OCI-LY1 (cell line): ENCODE measurements at regions not wholly inside any gene's neighbourhood (a gene's known extent, or its start where the extent isn't known, plus 50 kb on each side); places are given as distances from the start of the nearest gene placed in this dataset.

ENCODE experiments used
- H2AFZ ChIP-seq: fragments of 200-600 bp; sonication (generic), shearing (Covaris generic); 2 replicates; pipeline ENCODE4 v1.6.0; 2014; ENCODE audit warnings: antibody characterized with exemption, mild to moderate bottlenecking, low read length
- H3F3A ChIP-seq: fragments of 200-600 bp; sonication (generic), shearing (Covaris generic); 2 replicates; pipeline ENCODE4 v1.6.0; 2014; ENCODE audit warnings: mild to moderate bottlenecking, antibody characterized with exemption, low read length, moderate library complexity; ENCODE audit not compliant: insufficient read depth
- H3K27ac ChIP-seq: fragments of 200-600 bp; sonication (generic); 2 replicates; pipeline ENCODE4 v1.5.1; 2014; ENCODE audit warnings: low read length, mixed run types, mild to moderate bottlenecking, low read depth; ENCODE audit not compliant: poor library complexity, severe bottlenecking
- H3K27me3 ChIP-seq: fragments of 200-600 bp; sonication (generic); 2 replicates; pipeline ENCODE4 v1.6.0; 2014; ENCODE audit warnings: antibody characterized with exemption, mild to moderate bottlenecking, low read length, moderate library complexity; ENCODE audit not compliant: insufficient read depth
- H3K36me3 ChIP-seq: fragments of 200-600 bp; sonication (generic); 2 replicates; pipeline ENCODE4 v1.6.1; 2014; ENCODE audit warnings: mild to moderate bottlenecking, antibody characterized with exemption, low read length, moderate library complexity, mixed read lengths; ENCODE audit not compliant: insufficient read depth
- H3K4me1 ChIP-seq: fragments of 200-600 bp; sonication (generic); 2 replicates; pipeline ENCODE4 v1.5.1; 2014; ENCODE audit warnings: mild to moderate bottlenecking, low read length, moderate library complexity; ENCODE audit not compliant: insufficient read depth, severe bottlenecking
- H3K4me2 ChIP-seq: fragments of 200-600 bp; sonication (generic), shearing (Covaris generic); 2 replicates; pipeline ENCODE4 v1.6.1; 2014; ENCODE audit warnings: low read length
- H3K4me3 ChIP-seq: fragments of 200-600 bp; sonication (generic); 2 replicates; pipeline ENCODE4 v1.5.1; 2014; ENCODE audit warnings: low read length, low read depth, mild to moderate bottlenecking, mixed read lengths; ENCODE audit not compliant: poor library complexity, severe bottlenecking
- H3K79me2 ChIP-seq: fragments of 200-600 bp; shearing (Covaris generic); 2 replicates; pipeline ENCODE4 v1.6.1; 2016; ENCODE audit warnings: mixed run types, low read length, mixed read lengths; ENCODE audit not compliant: insufficient read depth
- H3K9ac ChIP-seq: fragments of 200-600 bp; sonication (generic), shearing (Covaris generic); 2 replicates; pipeline ENCODE4 v1.6.1; 2014; ENCODE audit warnings: mild to moderate bottlenecking, low read length, mixed read lengths
- H3K9me2 ChIP-seq: fragments of 200-600 bp; sonication (generic), shearing (Covaris generic); 2 replicates; pipeline ENCODE4 v1.6.1; 2014; ENCODE audit warnings: low read depth, mild to moderate bottlenecking, low read length, mixed read lengths
- H3K9me3 ChIP-seq: fragments of 200-600 bp; shearing (Covaris generic); 2 replicates; pipeline ENCODE4 v1.6.1; 2014; ENCODE audit warnings: low read length, mixed read lengths
- H4K20me1 ChIP-seq: fragments of 200-600 bp; sonication (generic), shearing (Covaris generic); 2 replicates; pipeline ENCODE4 v1.6.0; 2016; ENCODE audit warnings: mild to moderate bottlenecking, low read length; ENCODE audit not compliant: insufficient read depth
- CTCF ChIP-seq: fragments of 200-600 bp; sonication (generic), shearing (Covaris generic); IDR thresholded peaks from 2 replicates; pipeline ENCODE4 v1.5.1; 2017; ENCODE audit warnings: mild to moderate bottlenecking, antibody characterized with exemption, low read length, moderate library complexity, mixed read lengths
- EZH2 ChIP-seq: fragments of 200-600 bp; sonication (generic), shearing (Covaris generic); IDR thresholded peaks from 2 replicates; pipeline ENCODE4 v1.8.0; 2017; ENCODE audit warnings: borderline replicate concordance, mixed run types, mild to moderate bottlenecking, antibody characterized with exemption, low read length, moderate library complexity, mixed read lengths

- H3F3A ChIP-seq = no peaks in the 10 kb centered on the region
- H3K36me3 ChIP-seq = no peaks in the 10 kb centered on the region
- H3K4me1 ChIP-seq = no peaks in the 10 kb centered on the region
- no peak overlapping the region for H3K27ac ChIP-seq
- no peak overlapping the region for H2AFZ ChIP-seq
- TF ChIP-seq CTCF (no peak), EZH2 (no peak)
- no peaks in the 10 kb centered on the region for H3K27me3 ChIP-seq
- H3K4me2 ChIP-seq = no peak overlapping the region
- no peaks in the 10 kb centered on the region for H3K79me2 ChIP-seq
- H3K4me3 ChIP-seq = no peak overlapping the region
- H4K20me1 ChIP-seq = no peaks in the 10 kb centered on the region
- H3K9me3 ChIP-seq = no peaks in the 10 kb centered on the region
- H3K9me2 ChIP-seq = no peaks in the 10 kb centered on the region
- no peak overlapping the region for H3K9ac ChIP-seq
Observed at GRCh38 chr6:105536961-105537360, 134.1 kb upstream of the PREP start.

GRCh38 chr6:105533301-105533700, 130.4 kb upstream of the PREP start:
- Histone ChIP-seq H2AFZ (no peak overlapping the region), H3K27me3 (no peaks in the 10 kb centered on the region)
- TF ChIP-seq CTCF = no peak
- TF ChIP-seq EZH2 = no peak

GRCh38 chr6:105526225-105526872, 123.5 kb upstream of the PREP start:
- Histone ChIP-seq H3K79me2 (no peaks in the 10 kb centered on the region), H3K9me2 (no peaks in the 10 kb centered on the region), H3K4me3 (no peak overlapping the region), H3K9ac (no peak overlapping the region), H3K27ac (no peak overlapping the region), H4K20me1 (no peaks in the 10 kb centered on the region), H3F3A (no peaks in the 10 kb centered on the region), H3K36me3 (no peaks in the 10 kb centered on the region), H3K4me2 (no peak overlapping the region), H3K9me3 (no peaks in the 10 kb centered on the region), H3K27me3 (no peaks in the 10 kb centered on the region), H3K4me1 (no peaks in the 10 kb centered on the region), H2AFZ (no peak overlapping the region)
- TF ChIP-seq EZH2 (no peak), CTCF (no peak)

More at GRCh38 chr6:105533301-105533700, 130.4 kb upstream of the PREP start:
- H3K9me3 ChIP-seq = no peaks in the 10 kb centered on the region
- no peaks in the 10 kb centered on the region for H3K79me2 ChIP-seq
- no peaks in the 10 kb centered on the region for H3K9me2 ChIP-seq
- H3K4me1 ChIP-seq = no peaks in the 10 kb centered on the region
- no peak overlapping the region for H3K27ac ChIP-seq
- no peaks in the 10 kb centered on the region for H4K20me1 ChIP-seq
- H3K4me3 ChIP-seq = no peak overlapping the region
- H3K4me2 ChIP-seq = no peak overlapping the region
- no peak overlapping the region for H3K9ac ChIP-seq
- no peaks in the 10 kb centered on the region for H3K36me3 ChIP-seq
- no peaks in the 10 kb centered on the region for H3F3A ChIP-seq
